HG03175 (cell line): ENCODE measurements at regions not wholly inside any gene's neighbourhood (a gene's known extent, or its start where the extent isn't known, plus 50 kb on each side); places are given as distances from the start of the nearest gene placed in this dataset.

ENCODE experiments used
- ATAC-seq: cut with Tn5 transposase; IDR thresholded peaks from one replicate; pipeline ENCODE4 v1.9.1; 2021; ENCODE audit warnings: mild to moderate bottlenecking, moderate library complexity; ENCODE audit not compliant: unreplicated experiment

DNA sequence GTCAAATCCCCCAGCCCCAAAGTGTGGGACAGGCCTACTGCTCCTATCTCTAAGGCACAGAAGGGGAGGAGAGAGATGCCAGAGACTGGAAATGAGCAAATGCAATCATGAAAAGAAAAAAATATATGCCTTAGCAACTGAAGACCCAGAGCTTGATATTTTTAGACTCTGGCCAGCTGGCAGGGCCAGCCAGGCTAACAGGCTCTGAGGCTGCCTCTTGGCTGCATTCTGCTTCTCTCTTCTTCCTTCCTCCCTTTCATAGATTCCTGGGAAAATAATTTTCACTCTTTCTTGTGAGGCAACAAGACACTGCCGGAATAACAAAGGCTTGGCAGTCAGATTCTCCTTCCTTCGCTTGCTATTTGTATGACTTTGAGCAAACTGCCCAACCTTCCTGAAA is 209.1 kb downstream of the RAD51AP2 start:
- no peak for ATAC-seq

- no peak for ATAC-seq
These were observed 211.5 kb downstream of the RAD51AP2 start for GRCh38 chr2:17306706-17307105.

GRCh38 chr2:17306219-17306618 is 212.0 kb downstream of the RAD51AP2 start:
- ATAC-seq: no peak

DNA sequence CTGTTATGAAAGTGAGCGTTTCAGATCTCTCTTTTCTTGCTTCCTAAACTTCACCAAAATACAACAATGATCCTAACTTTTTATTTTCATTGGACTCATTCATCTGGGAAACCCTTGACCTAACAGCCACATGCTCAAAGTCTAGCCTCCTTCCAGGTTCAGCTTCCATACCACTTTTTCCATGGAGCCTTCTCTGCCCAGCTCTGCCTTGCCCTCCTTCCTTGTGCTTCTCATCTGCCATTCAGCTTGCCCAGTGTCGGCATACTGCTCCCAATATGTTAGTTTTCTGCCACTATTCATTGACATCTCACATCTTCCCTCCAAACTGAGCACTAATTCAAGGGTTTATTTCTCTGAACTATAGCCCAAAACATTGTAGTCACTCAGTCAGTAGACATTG is 214.7 kb downstream of the RAD51AP2 start:
- ATAC-seq: no peak

- ATAC-seq: no peak
These were observed 215.2 kb downstream of the RAD51AP2 start for GRCh38 chr2:17303054-17303453.

DNA sequence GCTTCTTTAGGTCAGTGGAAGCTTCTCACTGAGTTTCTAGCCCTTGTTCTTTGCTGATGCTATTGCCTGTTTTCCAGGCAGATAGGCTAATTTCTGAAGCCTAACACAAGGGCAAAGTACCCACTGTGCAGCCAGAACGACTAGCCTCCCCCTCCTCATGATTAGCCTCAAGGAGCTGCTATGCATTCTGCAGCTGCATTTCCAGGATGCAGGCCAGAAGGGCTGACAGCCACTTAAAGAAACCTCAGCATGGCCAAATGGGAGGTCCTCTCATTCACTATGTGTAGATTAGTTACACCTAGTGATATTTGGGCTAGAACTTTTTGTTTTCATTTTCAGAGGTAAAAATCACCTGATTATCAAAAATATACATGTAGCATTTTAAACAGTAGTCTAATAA is 216.0 kb downstream of the RAD51AP2 start:
- no peak for ATAC-seq

DNA sequence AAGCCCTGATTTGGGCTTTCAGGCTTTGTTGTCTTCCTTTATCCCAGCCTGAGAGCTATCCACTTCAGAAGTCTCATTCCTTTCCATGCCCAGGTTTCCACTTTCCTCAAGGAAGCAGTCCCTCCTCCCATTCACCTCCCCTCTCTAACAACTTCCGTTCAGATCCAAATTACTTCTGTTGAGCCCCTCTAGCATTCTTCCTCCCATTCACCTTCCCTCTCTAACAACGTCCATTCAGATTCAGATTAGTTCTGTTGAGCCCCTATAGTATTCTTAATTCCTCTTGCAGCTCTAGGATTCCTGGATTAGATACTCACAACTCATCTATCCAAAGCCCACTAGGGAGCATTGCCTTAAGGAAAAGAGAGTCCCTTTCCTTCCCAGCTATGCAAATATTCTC is 216.8 kb downstream of the RAD51AP2 start:
- no peak for ATAC-seq

DNA sequence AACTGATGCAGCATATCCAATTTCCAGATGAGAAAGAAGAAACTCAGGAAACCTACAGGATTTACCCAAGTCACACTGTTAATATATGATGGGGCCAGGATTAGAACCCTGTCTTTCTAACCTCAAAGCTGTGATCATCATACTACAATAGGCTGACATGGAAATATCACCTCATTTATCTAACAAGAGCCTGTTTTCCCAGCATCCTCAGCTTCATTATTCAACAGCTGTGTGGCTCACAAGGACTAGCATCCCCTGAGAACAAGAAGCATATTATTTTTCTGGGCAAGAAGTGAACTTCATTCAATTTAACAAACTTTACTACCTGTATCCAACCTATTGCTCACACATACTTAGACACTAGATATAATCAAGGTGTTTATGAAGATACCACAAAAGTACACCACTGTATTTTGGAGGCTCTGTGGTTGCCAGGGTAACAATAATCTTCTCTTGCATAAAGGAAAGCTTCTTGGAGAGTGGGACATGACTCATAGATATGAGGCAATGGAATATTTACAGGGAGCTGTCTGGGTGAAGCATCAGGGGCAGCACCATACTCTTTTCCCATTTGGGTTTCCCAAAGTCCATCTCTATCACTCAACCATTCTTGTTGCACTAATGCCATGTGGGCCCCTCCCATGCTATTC is 218.2 kb downstream of the RAD51AP2 start:
- no peak for ATAC-seq

- no peak for ATAC-seq
These were observed 219.8 kb downstream of the RAD51AP2 start for GRCh38 chr2:17298453-17298852.

- no peak for ATAC-seq
These were observed 221.6 kb downstream of the RAD51AP2 start for GRCh38 chr2:17296686-17297085.

DNA sequence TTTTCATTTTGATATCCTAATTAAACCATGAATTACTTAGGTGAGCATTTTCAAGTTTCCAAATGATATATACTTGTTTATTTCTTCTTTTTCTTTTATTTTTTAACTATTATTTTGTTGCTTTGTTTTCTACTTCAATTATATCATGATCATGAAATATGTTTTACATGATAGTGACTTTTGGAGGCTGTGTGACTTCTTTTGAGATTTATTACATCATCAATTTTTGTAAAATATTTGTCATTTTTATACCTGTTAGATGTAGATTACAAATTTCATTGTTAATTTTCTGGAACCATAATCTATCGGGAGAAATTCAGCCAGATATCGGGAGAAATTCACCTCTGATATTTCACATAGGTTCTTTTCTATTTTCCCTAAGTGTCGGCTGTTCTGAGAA is 228.6 kb downstream of the RAD51AP2 start:
- ATAC-seq: no peak

- ATAC-seq: no peak
These were observed 231.1 kb downstream of the RAD51AP2 start for GRCh38 chr2:17287183-17287582.

- ATAC-seq: no peak
These were observed 235.4 kb downstream of the RAD51AP2 start for GRCh38 chr2:17282826-17283225.

DNA sequence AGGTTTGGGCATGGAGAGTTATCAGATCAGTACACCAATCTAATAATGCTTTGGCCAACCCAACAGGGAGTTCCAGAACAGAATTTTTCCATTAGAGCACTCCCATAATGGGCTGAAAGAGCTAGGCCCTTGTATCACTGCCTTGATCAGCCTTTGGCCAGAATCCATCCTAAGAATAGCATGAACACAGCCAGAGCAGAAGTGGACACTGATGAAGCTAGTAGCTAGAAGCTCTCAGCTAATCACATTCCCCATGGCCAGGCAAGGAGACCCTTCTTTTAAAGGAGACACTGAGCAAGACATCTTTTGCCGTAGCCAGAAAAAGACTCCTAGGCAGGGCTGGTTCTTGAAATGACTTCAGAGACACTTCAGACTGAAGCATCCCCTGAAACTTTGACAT is 236.0 kb downstream of the RAD51AP2 start:
- ATAC-seq: no peak

DNA sequence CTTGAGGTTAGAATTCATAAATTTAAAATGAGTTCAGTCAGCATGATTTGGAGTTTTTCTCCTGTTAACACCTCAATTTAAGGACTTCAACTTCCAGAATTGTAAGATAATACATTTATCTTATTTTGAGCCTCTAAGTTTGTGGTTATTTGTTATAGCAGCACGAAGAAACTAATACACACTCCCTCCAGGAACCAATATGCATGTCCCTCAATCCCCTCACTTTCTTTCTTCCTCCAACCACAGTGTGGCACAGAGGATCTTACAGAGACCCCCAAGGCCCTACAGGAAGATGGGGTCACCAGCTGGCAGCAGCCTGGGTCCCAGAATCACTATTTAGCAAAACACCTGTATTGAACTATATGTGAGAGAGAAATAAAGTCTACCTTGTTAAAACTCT is 242.0 kb downstream of the RAD51AP2 start:
- no peak for ATAC-seq

DNA sequence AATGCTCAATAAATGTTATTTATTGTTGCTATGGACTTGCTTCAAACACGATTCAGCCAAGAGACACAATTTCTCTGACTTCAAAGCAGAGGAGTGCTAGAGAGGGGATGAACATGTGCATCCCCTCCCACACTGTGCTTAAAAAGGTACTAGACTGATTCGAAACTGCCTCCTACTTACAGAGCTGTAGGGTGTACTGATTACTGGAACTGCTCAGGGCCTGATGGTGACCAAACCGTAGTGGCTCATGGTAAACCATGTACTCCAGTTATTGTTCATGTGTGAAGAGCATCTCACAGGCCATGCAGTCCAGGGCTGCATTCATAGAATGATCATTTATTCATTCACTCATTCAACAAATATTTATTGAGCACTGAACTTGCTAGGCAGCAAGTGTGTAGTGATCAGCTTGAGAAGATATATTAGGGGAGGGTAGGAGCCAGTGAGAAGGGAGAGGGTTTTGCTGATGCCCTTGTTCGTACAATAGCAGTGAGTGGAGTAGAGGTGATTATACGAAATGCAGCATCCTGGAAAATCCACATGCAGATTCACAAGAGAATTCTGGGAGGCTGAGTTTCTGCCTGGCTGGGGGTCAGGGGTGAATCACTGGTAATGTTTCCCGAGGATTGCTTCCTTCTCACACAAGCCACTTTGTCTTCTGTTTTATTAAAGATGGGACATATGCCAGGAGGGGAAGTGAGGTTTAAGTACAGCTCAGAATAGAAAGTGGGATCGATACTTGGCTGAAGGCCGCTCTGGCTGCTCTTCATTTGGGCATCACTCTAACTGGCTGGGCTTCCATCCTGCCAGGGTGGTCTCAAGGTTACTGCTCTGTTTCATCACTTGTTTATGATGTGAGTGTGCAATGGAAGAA is 245.4 kb downstream of the RAD51AP2 start:
- ATAC-seq: no peak

DNA sequence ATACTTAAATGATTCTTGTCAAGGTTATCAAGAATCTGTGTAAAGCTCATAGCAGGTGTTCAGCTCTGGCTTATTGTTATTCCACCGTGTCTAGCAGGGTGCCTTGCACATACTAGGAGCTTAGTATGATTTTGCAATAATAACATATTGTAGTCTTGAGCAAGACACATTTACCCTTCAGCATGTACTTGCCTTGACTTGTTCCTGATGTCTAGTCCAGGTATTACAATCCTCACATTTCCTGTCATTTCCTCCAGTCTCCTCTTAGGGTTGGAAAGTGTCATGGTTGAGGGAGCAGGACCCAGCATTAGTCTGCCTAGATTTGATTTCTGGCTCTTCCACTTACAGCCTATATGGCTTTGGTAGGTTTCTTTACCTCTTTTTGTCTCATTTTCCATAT is 246.1 kb downstream of the RAD51AP2 start:
- no peak for ATAC-seq

DNA sequence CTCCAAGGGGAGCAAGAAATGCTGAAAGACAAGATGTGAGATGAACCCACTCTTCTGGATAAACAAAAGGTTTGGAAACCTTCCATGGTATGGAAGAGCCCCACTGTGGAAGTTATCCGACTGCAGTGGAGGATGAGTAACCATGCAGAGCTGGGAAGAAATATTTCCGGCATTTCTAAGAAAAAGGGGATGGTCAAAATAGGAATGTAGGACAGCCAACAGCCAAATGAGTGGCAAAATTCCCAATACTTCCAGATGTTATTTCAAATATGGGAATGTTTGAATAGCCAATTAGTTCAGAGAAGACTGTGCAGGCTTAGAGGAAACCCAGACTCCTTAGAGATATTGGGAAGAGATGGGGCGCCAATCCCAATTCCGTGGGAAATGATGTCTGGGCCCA is 246.8 kb downstream of the RAD51AP2 start:
- ATAC-seq: no peak

DNA sequence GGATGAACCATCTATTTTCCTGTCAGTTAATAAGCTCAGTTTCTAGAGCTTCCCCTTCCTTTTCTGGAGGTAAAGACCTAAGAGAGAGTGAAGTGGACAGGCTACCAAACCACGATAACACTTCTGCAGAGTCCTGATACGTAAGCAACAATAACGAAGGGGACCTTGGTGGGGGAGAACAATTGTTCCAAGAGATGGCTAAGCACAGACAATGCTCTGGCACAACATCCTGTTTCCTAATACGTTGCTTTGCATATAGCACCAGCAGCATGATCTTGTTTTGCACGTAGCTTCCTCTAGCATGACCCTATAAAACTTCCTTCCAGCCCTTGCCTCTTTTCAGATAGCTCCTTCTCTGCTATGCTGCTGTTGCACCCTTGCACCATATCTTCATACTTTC is 247.3 kb downstream of the RAD51AP2 start:
- peak; percentile 92 for ATAC-seq

GRCh38 chr2:17263570-17263968 is 254.7 kb downstream of the RAD51AP2 start:
- ATAC-seq: no peak

- ATAC-seq: no peak
These were observed 255.2 kb downstream of the RAD51AP2 start for GRCh38 chr2:17262854-17263569.

DNA sequence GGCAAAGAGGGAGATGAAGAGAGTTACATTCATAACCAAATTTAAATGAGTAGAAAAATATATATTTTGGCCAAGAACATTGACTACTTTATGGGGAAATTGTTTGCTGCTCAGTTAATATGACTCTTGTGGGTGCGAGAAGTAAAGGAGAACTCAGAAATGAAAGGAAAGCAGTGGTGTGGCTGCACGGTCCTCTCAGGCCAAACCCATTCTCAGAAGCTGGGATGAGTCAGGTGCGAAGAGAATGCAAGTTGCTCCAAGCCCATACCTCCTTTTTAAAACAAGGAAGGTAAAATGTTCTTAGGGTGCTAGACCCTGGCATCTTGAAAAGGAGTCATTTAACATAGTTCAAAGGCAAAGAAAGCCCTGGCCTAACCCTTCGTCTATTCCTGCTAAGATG is 258.6 kb downstream of the RAD51AP2 start:
- no peak for ATAC-seq
